Vagina (tissue), 2 donors: ENCODE measurements at regions not wholly inside any gene's neighbourhood (a gene's known extent, or its start where the extent isn't known, plus 50 kb on each side); places are given as distances from the start of the nearest gene placed in this dataset.

Source experiments
- DNase-seq, 2 donors: peaks; one replicate each; pipeline ENCODE4 v3.0.0-alpha.2; 2017; ENCODE audit errors: extremely low spot score in 2 of 2
- H3K27ac ChIP-seq: fragments of 200-600 bp; sonication (generic); one replicate; pipeline ENCODE4 v1.5.1; 2019
- H3K27me3 ChIP-seq: fragments of 200-600 bp; sonication (generic); one replicate; pipeline ENCODE4 v1.5.1; 2019
- H3K36me3 ChIP-seq, 2 donors: fragments of 200-600 bp; sonication (generic); one replicate each; pipeline ENCODE4 v1.5.1; 2017 to 2019
- H3K4me1 ChIP-seq: fragments of 200-600 bp; sonication (generic); one replicate; pipeline ENCODE4 v1.5.1; 2019
- H3K4me3 ChIP-seq, 2 donors: fragments of 200-600 bp; sonication (generic); 1 replicate in 1 of 2; 2 replicates in 1 of 2; pipeline ENCODE4 v1.5.1; 2016 to 2019
- H3K9me3 ChIP-seq: fragments of 200-600 bp; sonication (generic); one replicate; pipeline ENCODE4 v1.5.1; 2019
- CTCF ChIP-seq, 3 experiments: fragments of 450-650 bp in 2 of 3; fragments of 200-600 bp in 1 of 3; sonication (generic) in 1 of 3; IDR thresholded peaks; one replicate each; pipeline ENCODE4 v1.5.1; 2017 to 2019; ENCODE audit warnings: antibody characterized with exemption in 3 of 3, mild to moderate bottlenecking in 2 of 3, moderate library complexity in 2 of 3
- POLR2A ChIP-seq, 2 donors: fragments of 450-650 bp; IDR thresholded peaks; one replicate each; pipeline ENCODE4 v1.6.1; 2017; ENCODE audit warnings: antibody characterized with exemption in 2 of 2, mild to moderate bottlenecking in 2 of 2, moderate library complexity in 2 of 2
- POLR2AphosphoS5 ChIP-seq, 2 donors: sonication (generic); formaldehyde crosslinking; IDR thresholded peaks; one replicate each; pipeline ENCODE4 v1.9.0; 2017; ENCODE audit warnings: antibody characterized with exemption in 2 of 2, mild to moderate bottlenecking in 2 of 2, low read depth in 1 of 2; ENCODE audit not compliant: insufficient read depth in 1 of 2
- intact Hi-C: fragments of 100-400 bp; cut with DNase I; formaldehyde crosslinking; loops from one replicate; pipeline ENCODE4 v1.15.1; 2023

- TF ChIP-seq POLR2A (IDR thresholded peaks at IDR 0.05) (no peak), POLR2AphosphoS5 (IDR thresholded peaks at IDR 0.05; ENCODE audit: insufficient read depth in 1 of 2, low read depth in 1 of 2) (no peak), CTCF (IDR thresholded peaks at IDR 0.05) (no peak)
- no peaks in the 10 kb centered on the region for H3K9me3 ChIP-seq
- DNase-seq: no peak
Observed at GRCh38 chr20:52655395-52655794, 316.8 kb upstream of the TSHZ2 start.

GRCh38 chr20:52654567-52654966 is 317.6 kb upstream of the TSHZ2 start:
- intact Hi-C loops: no loop called here
- TF ChIP-seq POLR2A (IDR thresholded peaks at IDR 0.05) (no peak), POLR2AphosphoS5 (IDR thresholded peaks at IDR 0.05; ENCODE audit: insufficient read depth in 1 of 2, low read depth in 1 of 2) (no peak), CTCF (IDR thresholded peaks at IDR 0.05) (no peak)

More at GRCh38 chr20:52655395-52655794, 316.8 kb upstream of the TSHZ2 start:
- Histone ChIP-seq H3K36me3 (no peaks in the 10 kb centered on the region), H3K27ac (no peak overlapping the region), H3K4me1 (no peaks in the 10 kb centered on the region), H3K4me3 (no peak overlapping the region), H3K27me3 (no peaks in the 10 kb centered on the region)
- intact Hi-C loops: no loop called here

GRCh38 chr20:52652271-52652670 is 319.9 kb upstream of the TSHZ2 start:
- no peak for DNase-seq
- Histone ChIP-seq H3K9me3 (no peaks in the 10 kb centered on the region), H3K27ac (no peak overlapping the region), H3K36me3 (no peaks in the 10 kb centered on the region), H3K27me3 (no peaks in the 10 kb centered on the region), H3K4me1 (no peaks in the 10 kb centered on the region), H3K4me3 (no peak overlapping the region)
- TF ChIP-seq POLR2AphosphoS5 (IDR thresholded peaks at IDR 0.05; ENCODE audit: insufficient read depth in 1 of 2, low read depth in 1 of 2) (no peak), POLR2A (IDR thresholded peaks at IDR 0.05) (no peak), CTCF (IDR thresholded peaks at IDR 0.05) (no peak)
- intact Hi-C loops: no loop called here

More at GRCh38 chr20:52654567-52654966, 317.6 kb upstream of the TSHZ2 start:
- Histone ChIP-seq H3K36me3 (no peaks in the 10 kb centered on the region), H3K4me1 (no peaks in the 10 kb centered on the region), H3K27ac (no peak overlapping the region), H3K4me3 (no peak overlapping the region), H3K27me3 (no peaks in the 10 kb centered on the region), H3K9me3 (no peaks in the 10 kb centered on the region)
- no peak for DNase-seq

GRCh38 chr20:52649727-52650126 is 322.4 kb upstream of the TSHZ2 start:
- TF ChIP-seq POLR2A (IDR thresholded peaks at IDR 0.05) (no peak), CTCF (IDR thresholded peaks at IDR 0.05) (no peak), POLR2AphosphoS5 (IDR thresholded peaks at IDR 0.05; ENCODE audit: insufficient read depth in 1 of 2, low read depth in 1 of 2) (no peak)
- Histone ChIP-seq H3K4me3 (no peak overlapping the region), H3K27me3 (no peaks in the 10 kb centered on the region), H3K36me3 (no peaks in the 10 kb centered on the region), H3K27ac (no peak overlapping the region), H3K4me1 (no peaks in the 10 kb centered on the region), H3K9me3 (no peaks in the 10 kb centered on the region)
- intact Hi-C loops: no loop called here
- no peak for DNase-seq

- Histone ChIP-seq H3K9me3 (no peaks in the 10 kb centered on the region), H3K4me3 (no peak overlapping the region), H3K27ac (no peak overlapping the region), H3K27me3 (no peaks in the 10 kb centered on the region), H3K4me1 (no peaks in the 10 kb centered on the region), H3K36me3 (no peaks in the 10 kb centered on the region)
- no peak for DNase-seq
- intact Hi-C loops: no loop called here
- no peak for TF ChIP-seq CTCF (IDR thresholded peaks at IDR 0.05)
- no peak for TF ChIP-seq POLR2AphosphoS5 (IDR thresholded peaks at IDR 0.05; ENCODE audit: insufficient read depth in 1 of 2, low read depth in 1 of 2)
- TF ChIP-seq POLR2A (IDR thresholded peaks at IDR 0.05): no peak
Observed at GRCh38 chr20:52645822-52646221, 326.3 kb upstream of the TSHZ2 start.
